Memory B cell (primary cell): ENCODE measurements at regions not wholly inside any gene's neighbourhood (a gene's known extent, or its start where the extent isn't known, plus 50 kb on each side); places are given as distances from the start of the nearest gene placed in this dataset.

Experiments
- ATAC-seq: fragments of 150-1000 bp; cut with Tn5 transposase; 2 replicates; pipeline ENCODE4 v1.10.0; 2021; ENCODE audit warnings: low read depth, mild to moderate bottlenecking, moderate library complexity
- DNase-seq, 2 donors: peaks; one replicate each; pipeline ENCODE4 v3.0.0; 2022; ENCODE audit warnings: low spot score in 2 of 2
- H3K27ac Mint-ChIP-seq: one replicate; pipeline ENCODE4 v1.8.0; 2022; ENCODE audit warnings: mild to moderate bottlenecking, moderate library complexity, mixed read lengths
- H3K27me3 Mint-ChIP-seq: one replicate; pipeline ENCODE4 v1.8.0; 2022; ENCODE audit warnings: mixed read lengths
- H3K36me3 Mint-ChIP-seq: one replicate; pipeline ENCODE4 v1.8.0; 2022; ENCODE audit warnings: mild to moderate bottlenecking, mixed read lengths
- H3K4me1 Mint-ChIP-seq: one replicate; pipeline ENCODE4 v1.8.0; 2022; ENCODE audit warnings: mixed read lengths
- H3K4me3 Mint-ChIP-seq: one replicate; pipeline ENCODE4 v1.8.0; 2022; ENCODE audit warnings: mild to moderate bottlenecking, moderate library complexity, mixed read lengths
- H3K9me3 Mint-ChIP-seq: one replicate; pipeline ENCODE4 v1.8.0; 2022; ENCODE audit warnings: mixed read lengths

DNA sequence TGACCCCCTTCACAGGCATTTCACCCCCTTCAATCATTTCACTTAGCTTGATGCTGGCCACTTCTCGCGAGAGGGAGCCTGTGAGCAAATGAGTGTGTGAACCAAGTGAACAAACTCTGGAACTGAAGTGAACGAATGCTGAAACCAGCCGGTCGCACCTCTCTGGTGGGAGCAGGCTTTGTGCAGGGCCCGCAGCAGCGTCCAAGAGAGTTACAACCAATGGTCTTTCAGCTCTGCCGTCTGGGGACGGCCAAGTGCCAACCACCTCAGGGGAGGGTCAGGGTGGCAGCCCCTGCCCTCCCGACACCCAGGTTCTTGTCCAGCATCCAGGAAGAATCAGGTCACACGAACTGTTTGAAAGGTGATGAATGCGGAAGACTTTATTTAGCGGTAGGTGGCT lies 764.0 kb downstream of the SUCLG1 start:
- DNase-seq = no peak
- no peaks in the 10 kb centered on the region for H3K4me1 Mint-ChIP-seq
- no peaks in the 10 kb centered on the region for H3K36me3 Mint-ChIP-seq
- H3K27me3 Mint-ChIP-seq = no peaks in the 10 kb centered on the region
- H3K4me3 Mint-ChIP-seq = no peak overlapping the region
- H3K27ac Mint-ChIP-seq = no peak overlapping the region
- peaks cover 3% of the 10 kb centered on the region for H3K9me3 Mint-ChIP-seq
- ATAC-seq = no peak

DNA sequence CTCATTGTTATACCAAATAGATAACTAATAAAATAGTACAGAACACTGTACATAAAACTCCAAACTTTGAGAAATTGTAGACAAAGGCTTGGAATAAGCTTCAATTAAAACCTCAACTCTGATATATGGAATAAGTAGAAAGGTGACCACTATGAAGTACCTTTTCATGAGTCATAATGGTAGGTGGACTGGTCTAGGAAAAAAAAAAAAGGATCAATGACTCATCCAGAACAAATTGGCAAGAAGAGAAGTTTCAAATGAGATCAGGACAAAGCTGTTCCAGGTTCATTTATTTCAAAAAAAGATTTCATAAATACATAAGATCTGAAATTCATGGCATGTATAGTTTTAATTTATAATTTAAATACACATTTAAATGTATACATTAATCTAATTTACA lies 769.7 kb downstream of the SUCLG1 start:
- H3K4me1 Mint-ChIP-seq = no peaks in the 10 kb centered on the region

DNA sequence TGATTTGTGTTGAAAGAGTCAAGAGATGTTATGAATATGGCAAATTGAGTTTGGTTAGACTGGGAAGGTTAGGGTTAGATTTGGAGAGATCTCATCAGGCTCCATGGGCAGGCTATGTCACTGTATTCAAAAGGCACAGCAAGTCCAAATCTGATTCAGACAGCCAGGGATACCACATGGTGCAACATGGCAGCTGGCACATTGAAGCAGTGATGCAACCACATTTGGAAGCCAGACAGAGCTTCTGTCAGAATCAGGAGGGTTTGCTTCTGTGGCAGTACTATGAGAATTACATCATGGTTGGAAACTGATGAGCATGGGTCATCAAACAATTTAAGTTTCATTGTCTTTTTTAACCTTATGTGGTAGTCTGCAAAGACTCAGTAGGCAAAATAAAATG lies 772.2 kb downstream of the SUCLG1 start:
- H3K9me3 Mint-ChIP-seq = no peaks in the 10 kb centered on the region
- DNase-seq = no peak
- no peak for ATAC-seq
- no peak overlapping the region for H3K27ac Mint-ChIP-seq
- no peak overlapping the region for H3K4me3 Mint-ChIP-seq
- no peaks in the 10 kb centered on the region for H3K36me3 Mint-ChIP-seq
- no peaks in the 10 kb centered on the region for H3K27me3 Mint-ChIP-seq
- H3K4me1 Mint-ChIP-seq = no peaks in the 10 kb centered on the region

More for the DNA sequence above, 769.7 kb downstream of the SUCLG1 start:
- Mint-ChIP-seq H3K36me3 (no peaks in the 10 kb centered on the region), H3K4me3 (no peak overlapping the region), H3K27ac (no peak overlapping the region), H3K9me3 (no peaks in the 10 kb centered on the region), H3K27me3 (no peaks in the 10 kb centered on the region)
- DNase-seq (no peak), ATAC-seq (no peak)

DNA sequence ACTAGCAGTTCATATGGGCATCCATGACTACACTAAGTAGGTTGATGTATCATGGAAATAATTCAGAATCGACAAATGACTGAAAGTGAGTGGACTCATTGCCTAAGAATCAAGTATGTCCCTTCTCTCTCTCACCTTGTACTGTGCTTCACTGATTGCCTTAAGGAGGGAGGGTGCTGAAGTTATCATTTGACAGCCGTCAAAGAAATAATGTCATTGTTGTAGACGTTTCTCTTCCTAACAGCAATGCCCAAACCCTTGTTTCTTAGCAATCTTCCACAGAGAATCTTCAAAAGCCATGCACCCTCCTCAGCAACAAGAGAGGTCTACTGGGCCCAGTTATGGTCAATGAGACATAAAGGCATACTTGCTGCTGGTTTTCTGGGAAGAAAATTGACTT lies 785.0 kb downstream of the SUCLG1 start:
- Mint-ChIP-seq H3K4me3 (no peak overlapping the region), H3K27ac (no peak overlapping the region), H3K36me3 (no peaks in the 10 kb centered on the region), H3K27me3 (no peaks in the 10 kb centered on the region), H3K4me1 (no peaks in the 10 kb centered on the region), H3K9me3 (peaks cover 15% of the 10 kb centered on the region)
- DNase-seq (no peak), ATAC-seq (no peak)

DNA sequence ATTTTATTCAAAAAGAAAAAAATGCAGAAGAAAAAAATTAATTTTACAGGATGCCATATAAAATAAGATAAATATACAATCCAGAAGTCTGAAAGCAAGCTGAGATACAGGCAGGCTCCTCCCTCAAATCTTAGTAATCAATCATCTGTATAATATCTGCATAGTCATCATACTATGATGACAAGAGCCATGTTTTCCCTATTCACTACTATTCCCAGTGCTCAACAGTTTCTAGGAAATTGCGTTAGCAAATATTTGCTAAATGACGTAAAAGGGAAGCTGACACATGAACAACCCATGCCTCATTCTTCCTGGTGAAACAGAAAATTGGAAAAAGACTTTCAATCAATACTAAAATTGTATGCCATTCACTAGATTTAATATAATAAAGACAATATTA lies 793.2 kb downstream of the SUCLG1 start:
- Mint-ChIP-seq H3K4me1 (no peaks in the 10 kb centered on the region), H3K27me3 (no peaks in the 10 kb centered on the region), H3K36me3 (no peaks in the 10 kb centered on the region), H3K27ac (no peak overlapping the region), H3K9me3 (peaks cover 5% of the 10 kb centered on the region), H3K4me3 (no peak overlapping the region)
- no peak for ATAC-seq
- no peak for DNase-seq

DNA sequence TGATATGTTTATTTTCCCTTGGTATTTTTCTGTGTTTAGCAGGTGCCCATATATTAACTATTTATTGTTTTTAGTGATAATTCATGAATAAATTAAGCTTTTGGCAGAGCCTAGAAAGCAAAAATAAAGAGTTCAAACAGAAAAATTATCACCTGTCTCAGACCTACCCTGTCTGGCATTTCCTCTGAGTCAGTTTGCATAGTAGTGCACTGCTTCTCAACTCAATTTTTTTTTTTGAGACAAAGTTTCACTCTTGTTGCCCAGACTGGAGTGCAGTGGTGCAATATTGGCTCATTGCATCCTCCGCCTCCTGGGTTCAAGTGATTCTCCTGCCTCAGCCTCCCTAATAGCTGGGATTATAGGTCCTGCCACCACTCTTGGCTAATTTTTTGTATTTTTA lies 793.9 kb downstream of the SUCLG1 start:
- peaks cover 6% of the 10 kb centered on the region for H3K9me3 Mint-ChIP-seq
- ATAC-seq (no peak), DNase-seq (no peak)
- H3K4me1 Mint-ChIP-seq = no peaks in the 10 kb centered on the region
- no peak overlapping the region for H3K27ac Mint-ChIP-seq
- H3K4me3 Mint-ChIP-seq = no peak overlapping the region
- H3K27me3 Mint-ChIP-seq = no peaks in the 10 kb centered on the region
- H3K36me3 Mint-ChIP-seq = no peaks in the 10 kb centered on the region

DNA sequence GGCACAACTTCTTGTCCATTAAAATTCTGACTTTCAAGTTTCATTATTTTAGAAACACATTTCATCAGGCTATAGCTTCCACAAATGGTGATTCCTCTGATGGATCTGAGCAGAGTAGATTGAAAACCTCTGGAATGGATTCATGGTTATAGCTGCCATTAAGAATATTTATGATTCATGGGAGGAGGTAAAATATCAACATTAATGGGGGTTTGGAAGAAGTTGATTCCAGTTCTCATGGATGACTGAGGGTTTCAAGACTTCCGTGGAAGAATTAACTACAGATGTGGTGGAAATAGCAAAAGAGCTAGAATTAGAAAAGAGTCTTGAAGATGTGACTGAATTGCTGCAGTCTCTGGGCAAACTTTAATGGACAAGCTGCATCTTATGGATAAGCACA lies 797.4 kb downstream of the SUCLG1 start:
- DNase-seq = no peak
- ATAC-seq = no peak
- Mint-ChIP-seq H3K4me3 (no peak overlapping the region), H3K4me1 (no peaks in the 10 kb centered on the region), H3K36me3 (no peaks in the 10 kb centered on the region), H3K9me3 (peaks cover 4% of the 10 kb centered on the region), H3K27me3 (no peaks in the 10 kb centered on the region), H3K27ac (no peak overlapping the region)

DNA sequence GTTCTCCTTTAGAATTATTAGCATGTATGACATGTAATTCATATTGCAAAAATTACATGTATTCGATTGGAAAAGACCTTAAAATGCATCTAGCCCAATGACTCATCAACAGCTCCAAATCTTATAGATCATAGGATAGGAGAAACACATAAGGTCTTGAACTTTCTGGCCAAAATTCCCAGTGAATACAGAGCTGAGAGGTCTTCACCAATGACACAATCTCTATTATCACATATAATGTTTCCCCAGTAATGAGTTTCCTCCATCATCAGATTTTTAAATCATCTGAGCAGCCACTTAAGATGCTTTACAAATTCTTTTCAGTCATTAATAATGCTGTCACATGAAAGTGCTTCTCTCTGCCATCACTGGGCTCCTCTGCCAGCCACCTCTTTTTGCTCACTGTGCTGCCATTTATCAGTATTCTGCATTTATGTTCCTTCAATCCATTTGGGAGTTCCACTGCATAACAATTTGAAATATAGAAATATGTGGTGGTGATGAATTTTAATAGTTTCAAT lies 804.9 kb downstream of the SUCLG1 start:
- H3K27me3 Mint-ChIP-seq = no peaks in the 10 kb centered on the region
- ATAC-seq (no peak), DNase-seq (no peak)
- no peaks in the 10 kb centered on the region for H3K4me1 Mint-ChIP-seq
- H3K36me3 Mint-ChIP-seq = no peaks in the 10 kb centered on the region
- no peak overlapping the region for H3K4me3 Mint-ChIP-seq
- no peaks in the 10 kb centered on the region for H3K9me3 Mint-ChIP-seq
- no peak overlapping the region for H3K27ac Mint-ChIP-seq

DNA sequence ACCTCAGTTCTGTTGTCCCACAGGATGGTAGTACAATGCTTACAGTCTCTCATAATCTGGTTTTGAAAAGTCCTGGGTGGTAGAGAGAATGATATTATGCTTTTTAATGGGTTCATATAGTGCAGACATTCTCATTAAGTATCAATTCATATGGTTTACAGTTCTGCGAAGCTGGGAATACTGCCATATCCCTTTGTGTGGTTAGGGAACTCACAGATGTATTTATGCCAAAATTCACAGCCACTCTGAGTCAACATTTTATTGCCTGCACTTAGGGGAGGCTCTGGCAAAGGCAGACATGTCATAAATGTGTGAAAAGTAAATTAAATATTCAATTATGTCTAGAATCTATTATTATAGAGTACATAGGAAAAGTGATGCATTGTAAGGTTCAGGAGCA lies 808.2 kb downstream of the SUCLG1 start:
- DNase-seq = no peak
- ATAC-seq = no peak
- H3K27ac Mint-ChIP-seq = no peak overlapping the region
- no peaks in the 10 kb centered on the region for H3K36me3 Mint-ChIP-seq
- H3K9me3 Mint-ChIP-seq = peaks cover 3% of the 10 kb centered on the region
- no peaks in the 10 kb centered on the region for H3K27me3 Mint-ChIP-seq
- H3K4me1 Mint-ChIP-seq = no peaks in the 10 kb centered on the region
- H3K4me3 Mint-ChIP-seq = no peak overlapping the region

DNA sequence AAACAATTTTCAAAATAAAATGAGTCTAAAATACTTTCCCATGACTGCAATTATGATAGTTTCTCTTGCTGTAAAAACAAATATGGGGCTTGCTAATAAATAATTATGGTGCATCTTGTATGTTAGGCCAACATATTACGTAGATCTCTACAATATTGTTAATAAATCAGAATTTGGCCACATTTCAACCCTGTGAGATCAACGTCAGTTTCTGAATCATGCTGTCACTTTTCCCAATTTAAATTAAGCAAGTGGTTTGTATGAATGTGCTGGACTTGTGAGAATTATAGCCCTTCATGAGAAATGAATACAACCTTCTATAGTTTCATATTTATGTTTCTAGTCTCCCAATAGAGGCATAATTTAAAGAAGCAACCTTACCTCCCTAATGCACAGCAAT lies 808.9 kb downstream of the SUCLG1 start:
- no peaks in the 10 kb centered on the region for H3K27me3 Mint-ChIP-seq
- DNase-seq = no peak
- no peaks in the 10 kb centered on the region for H3K4me1 Mint-ChIP-seq
- H3K4me3 Mint-ChIP-seq = no peak overlapping the region
- H3K27ac Mint-ChIP-seq = no peak overlapping the region
- H3K9me3 Mint-ChIP-seq = peaks cover 3% of the 10 kb centered on the region
- no peak for ATAC-seq
- H3K36me3 Mint-ChIP-seq = no peaks in the 10 kb centered on the region

DNA sequence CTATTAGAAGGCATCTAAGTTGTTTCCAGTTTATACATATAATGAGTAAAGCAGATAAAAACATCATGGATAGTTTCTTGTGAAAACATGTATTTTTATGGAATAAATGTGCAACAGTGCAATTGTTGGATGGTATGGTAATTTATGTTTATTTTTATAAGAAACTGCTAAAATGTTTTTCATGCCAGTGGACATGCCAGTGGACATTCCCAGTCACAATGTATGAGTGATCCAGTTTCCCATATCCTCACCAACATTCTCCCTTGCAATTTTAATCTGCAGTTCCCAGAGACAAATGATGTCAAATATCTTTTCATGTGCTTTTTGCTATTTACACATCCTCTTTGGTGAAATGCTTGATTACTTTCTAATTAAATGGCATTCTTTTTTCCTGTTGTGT lies 818.6 kb downstream of the SUCLG1 start:
- DNase-seq = no peak
- H3K4me3 Mint-ChIP-seq = no peak overlapping the region
- H3K4me1 Mint-ChIP-seq = no peaks in the 10 kb centered on the region
- no peaks in the 10 kb centered on the region for H3K27me3 Mint-ChIP-seq
- ATAC-seq = no peak
- H3K27ac Mint-ChIP-seq = no peak overlapping the region
- H3K9me3 Mint-ChIP-seq = peaks cover 14% of the 10 kb centered on the region
- H3K36me3 Mint-ChIP-seq = no peaks in the 10 kb centered on the region

DNA sequence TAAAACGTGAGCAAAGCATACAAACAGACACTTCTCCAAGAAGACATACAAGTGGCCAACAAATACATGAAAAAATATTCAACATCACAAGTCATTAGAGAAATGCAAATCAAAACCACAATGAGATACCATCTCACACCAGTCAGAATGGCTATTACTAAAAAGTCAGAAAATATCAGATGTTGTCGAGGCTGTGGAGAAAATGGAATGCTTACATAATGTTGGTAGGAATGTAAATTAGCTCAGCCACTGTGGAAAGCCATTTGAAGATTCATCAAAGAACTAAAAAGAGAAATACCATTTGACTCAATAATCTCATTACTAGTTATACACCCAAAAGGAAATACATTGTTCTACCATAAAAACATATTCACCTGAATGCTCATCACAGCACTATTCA lies 825.7 kb downstream of the SUCLG1 start:
- Mint-ChIP-seq H3K27me3 (no peaks in the 10 kb centered on the region), H3K4me1 (no peaks in the 10 kb centered on the region), H3K27ac (no peak overlapping the region), H3K36me3 (no peaks in the 10 kb centered on the region), H3K4me3 (no peak overlapping the region), H3K9me3 (peaks cover 12% of the 10 kb centered on the region)
- no peak for ATAC-seq
- no peak for DNase-seq

DNA sequence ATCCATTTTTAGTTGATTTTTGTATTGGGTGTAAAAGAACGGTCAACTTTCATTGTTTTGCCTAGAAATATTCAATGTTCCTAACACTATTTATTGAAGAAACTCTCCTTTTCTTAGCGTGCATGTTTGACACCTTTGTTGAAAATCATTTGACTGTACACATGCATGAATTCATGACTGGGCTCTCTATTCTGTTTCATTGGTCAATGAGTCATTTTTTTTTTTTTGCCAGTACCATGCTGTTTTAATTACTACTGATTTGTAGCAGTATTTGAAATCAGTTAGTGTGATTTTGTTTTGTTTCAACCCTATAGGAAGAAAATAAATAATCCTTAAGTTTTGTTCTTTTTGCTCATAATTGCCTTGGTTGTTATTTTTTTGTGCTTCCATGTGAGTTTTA lies 828.7 kb downstream of the SUCLG1 start:
- H3K27me3 Mint-ChIP-seq = no peaks in the 10 kb centered on the region
- no peaks in the 10 kb centered on the region for H3K36me3 Mint-ChIP-seq
- no peaks in the 10 kb centered on the region for H3K4me1 Mint-ChIP-seq
- peaks cover 7% of the 10 kb centered on the region for H3K9me3 Mint-ChIP-seq
- H3K4me3 Mint-ChIP-seq = no peak overlapping the region
- ATAC-seq (no peak), DNase-seq (no peak)
- H3K27ac Mint-ChIP-seq = no peak overlapping the region

DNA sequence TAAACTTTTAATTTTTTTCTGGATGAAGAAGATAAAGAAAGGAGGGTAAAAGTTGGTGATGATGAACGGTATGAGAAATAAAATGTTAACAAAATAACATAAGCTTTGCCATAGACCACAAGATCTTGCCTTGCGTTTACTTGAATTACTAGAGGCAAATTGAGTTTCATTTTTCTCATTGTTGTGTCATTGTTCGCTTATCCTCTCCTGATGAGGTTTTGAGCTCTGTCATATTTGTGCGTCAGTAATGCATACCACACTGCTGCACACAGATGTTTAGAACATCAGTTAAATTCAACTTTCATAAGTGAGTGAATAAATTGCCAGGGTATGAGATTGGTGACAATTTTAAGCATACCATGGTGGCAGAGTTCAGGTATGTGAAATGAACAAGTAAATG lies 843.6 kb downstream of the SUCLG1 start:
- DNase-seq (no peak), ATAC-seq (no peak)
- H3K4me3 Mint-ChIP-seq = no peak overlapping the region
- peaks cover 11% of the 10 kb centered on the region for H3K9me3 Mint-ChIP-seq
- H3K36me3 Mint-ChIP-seq = no peaks in the 10 kb centered on the region
- no peaks in the 10 kb centered on the region for H3K27me3 Mint-ChIP-seq
- H3K4me1 Mint-ChIP-seq = no peaks in the 10 kb centered on the region
- H3K27ac Mint-ChIP-seq = no peak overlapping the region

DNA sequence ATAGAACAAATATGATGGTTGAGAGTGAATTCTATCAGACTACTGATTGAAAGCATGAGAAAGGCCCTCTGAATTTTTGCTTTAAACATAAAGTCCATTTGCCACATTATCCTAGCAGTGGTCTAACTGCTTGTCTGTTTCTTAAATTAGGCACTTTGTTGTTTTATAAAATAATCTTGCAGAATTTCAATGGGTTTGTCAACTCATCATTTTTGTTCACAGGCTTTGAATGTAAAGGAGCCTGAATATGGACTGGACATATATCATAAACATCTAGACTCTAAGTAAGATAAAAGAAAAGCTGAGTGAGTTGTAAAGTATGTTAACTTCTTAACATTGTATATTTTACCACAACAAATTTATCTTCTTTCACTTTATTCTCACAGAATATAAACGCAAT lies 845.9 kb downstream of the SUCLG1 start:
- no peak for DNase-seq
- ATAC-seq = no peak
- Mint-ChIP-seq H3K4me1 (no peaks in the 10 kb centered on the region), H3K4me3 (no peak overlapping the region), H3K9me3 (peaks cover 7% of the 10 kb centered on the region), H3K27me3 (no peaks in the 10 kb centered on the region), H3K36me3 (no peaks in the 10 kb centered on the region), H3K27ac (no peak overlapping the region)

DNA sequence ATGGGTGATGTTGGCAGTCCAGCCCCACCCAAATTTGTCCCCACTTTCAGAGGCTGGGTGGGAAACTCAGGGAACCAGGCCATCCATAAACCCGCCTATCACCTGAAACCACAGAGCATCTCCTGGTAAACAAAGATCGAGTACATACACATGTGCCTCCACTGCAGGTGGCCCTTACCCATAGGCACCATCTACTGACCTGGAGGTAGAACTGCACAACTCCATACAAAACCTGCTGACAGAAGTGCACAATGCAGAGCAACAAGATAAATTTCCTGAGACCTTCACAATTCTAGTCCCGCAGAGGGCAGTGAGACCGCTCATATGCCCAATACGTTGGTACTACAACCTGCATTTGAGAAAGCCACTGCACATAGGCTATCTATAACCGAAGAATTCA lies 856.3 kb downstream of the SUCLG1 start:
- H3K27ac Mint-ChIP-seq = no peak overlapping the region
- H3K4me3 Mint-ChIP-seq = no peak overlapping the region
- H3K9me3 Mint-ChIP-seq = peaks cover 8% of the 10 kb centered on the region
- H3K27me3 Mint-ChIP-seq = no peaks in the 10 kb centered on the region
- DNase-seq (no peak), ATAC-seq (no peak)
- H3K4me1 Mint-ChIP-seq = no peaks in the 10 kb centered on the region
- H3K36me3 Mint-ChIP-seq = no peaks in the 10 kb centered on the region
